GM12878 (cell line): ENCODE measurements at regions not wholly inside any gene's neighbourhood (a gene's known extent, or its start where the extent isn't known, plus 50 kb on each side); places are given as distances from the start of the nearest gene placed in this dataset.
"Not testable (repeated sequence)": the region's sequence is repeated elsewhere in the genome, so short reads cannot be mapped to it uniquely, and the experiment has no call there.

Source experiments
- ATAC-seq: fragments of 200-7000 bp; cut with Tn5 transposase; 3 replicates; pipeline ENCODE4 v1.9.1; 2020; ENCODE audit warnings: mild to moderate bottlenecking, moderate library complexity
- BruUV-seq: library from RNA; stranded (reverse); fragments of 400-500 nt; replicated peaks from 2 replicates; lab custom pipeline; 2021; lab: Mats Ljungman, UMichigan
- CTCF ChIA-PET: fragments of 300-600 bp; sonication (Branson Sonifier 250); formaldehyde crosslinking; extraction: SDS; loops from one replicate; lab custom pipeline; 2021; ENCODE audit warnings: inconsistent platforms; lab: Yijun Ruan, JAX
- POLR2A ChIA-PET: fragments of 350-600 bp; formaldehyde crosslinking; extraction: SDS; loops from one replicate; lab custom pipeline; 2021; ENCODE audit warnings: inconsistent platforms; lab: Charles Lee
- RAD21 ChIA-PET: fragments of 300-600 bp; sonication (Branson Sonifier 250); formaldehyde crosslinking; loops from one replicate; lab custom pipeline; 2023; ENCODE audit warnings: antibody characterized with exemption; ENCODE audit not compliant: unreplicated experiment; lab: Charles Lee
- SMC1A ChIA-PET: fragments of 300-600 bp; sonication (Branson Sonifier 250); formaldehyde crosslinking; loops from one replicate; lab custom pipeline; 2023; ENCODE audit not compliant: unreplicated experiment, uncharacterized antibody; lab: Charles Lee
- DNase-seq: peaks from one replicate; pipeline ENCODE4 v3.0.0-alpha.2; 2011; ENCODE audit warnings: low read depth, low spot score
- FAIRE-seq: peaks from 3 replicates; lab custom pipeline; 2011; peaks lifted over from hg19 to GRCh38; lab: Jason Lieb, UNC
- H2AFZ ChIP-seq: 2 replicates; pipeline ENCODE4 v1.6.0; 2011; ENCODE audit warnings: low read depth, low read length, control low read depth; ENCODE audit not compliant: control insufficient read depth
- H3K27ac ChIP-seq: 2 replicates; pipeline ENCODE4 v1.5.1; 2011; ENCODE audit warnings: control low read depth; ENCODE audit not compliant: control insufficient read depth, insufficient read depth
- H3K27me3 ChIP-seq, 2 experiments: replicated peaks in 1 of 2; 2 replicates each; pipeline versions ENCODE4 v1.6.0 to v1.6.1; 2011; ENCODE audit warnings: low read length in 1 of 2; ENCODE audit not compliant: control insufficient read depth in 2 of 2, insufficient read depth in 2 of 2
- H3K36me3 ChIP-seq, 2 experiments: 2 replicates each; pipeline ENCODE4 v1.5.1; 2011; ENCODE audit warnings: low read length in 1 of 2; ENCODE audit not compliant: control insufficient read depth in 2 of 2, insufficient read depth in 2 of 2
- H3K4me1 ChIP-seq: 2 replicates; pipeline ENCODE4 v1.6.1; 2011; ENCODE audit warnings: mild to moderate bottlenecking, low read length, moderate library complexity, mixed read lengths; ENCODE audit not compliant: control insufficient read depth, insufficient read depth
- H3K4me2 ChIP-seq: 2 replicates; pipeline ENCODE4 v1.6.0; 2011; ENCODE audit warnings: control low read depth; ENCODE audit not compliant: control insufficient read depth, insufficient read depth
- H3K4me3 ChIP-seq: fragments of 200-600 bp; sonication (generic); 2 replicates; pipeline ENCODE4 v1.5.1; 2016
- H3K79me2 ChIP-seq: 2 replicates; pipeline ENCODE4 v1.6.0; 2011; ENCODE audit warnings: low read length; ENCODE audit not compliant: control insufficient read depth, insufficient read depth
- H3K9ac ChIP-seq: 2 replicates; pipeline ENCODE4 v1.8.0; 2011; ENCODE audit warnings: low read length, control low read depth, mixed read lengths; ENCODE audit not compliant: control insufficient read depth, insufficient read depth
- H3K9me3 ChIP-seq: replicated peaks from 3 replicates; pipeline ENCODE4 v1.5.1; 2011; ENCODE audit warnings: mild to moderate bottlenecking, low read length; ENCODE audit not compliant: control insufficient read depth, insufficient read depth
- H4K20me1 ChIP-seq: 2 replicates; pipeline ENCODE4 v1.6.0; 2011; ENCODE audit not compliant: control insufficient read depth, insufficient read depth
- EP300 ChIP-seq, 2 experiments: fragments of 150-350 bp in 1 of 2; IDR thresholded peaks; 2 replicates each; pipeline ENCODE4 v1.6.1; 2011 to 2012; ENCODE audit warnings: low read depth in 2 of 2, low read length in 2 of 2, borderline replicate concordance in 1 of 2, improper control_type of control experiment in 1 of 2, inconsistent platforms in 1 of 2; ENCODE audit not compliant: control insufficient read depth in 1 of 2
- FOXK2 ChIP-seq: fragments of 450-650 bp; IDR thresholded peaks from 2 replicates; pipeline ENCODE4 v1.6.1; 2017; ENCODE audit warnings: mild to moderate bottlenecking, moderate library complexity
- GABPA ChIP-seq: IDR thresholded peaks from 2 replicates; pipeline ENCODE4 v1.6.1; 2014; ENCODE audit warnings: antibody characterized with exemption, low read depth, mild to moderate bottlenecking, inconsistent platforms
- MTA3 ChIP-seq: IDR thresholded peaks from 2 replicates; pipeline ENCODE4 v1.6.1; 2012; ENCODE audit warnings: low read length, inconsistent platforms, borderline replicate concordance
- POU2F2 ChIP-seq: IDR thresholded peaks from 3 replicates; pipeline ENCODE4 v1.6.1; 2011; ENCODE audit warnings: low read depth, mild to moderate bottlenecking, low read length, borderline replicate concordance
- SIX5 ChIP-seq: IDR thresholded peaks from 2 replicates; pipeline ENCODE4 v1.6.1; 2011; ENCODE audit warnings: mild to moderate bottlenecking, low read depth, low read length, moderate library complexity; ENCODE audit not compliant: severe bottlenecking
- SRF ChIP-seq, 2 experiments: IDR thresholded peaks; 2 replicates each; pipeline ENCODE4 v1.6.1; 2011; ENCODE audit warnings: low read depth in 2 of 2, low read length in 2 of 2, mild to moderate bottlenecking in 1 of 2, moderate library complexity in 1 of 2
- STAT1 ChIP-seq: fragments of 450-650 bp; conservative IDR thresholded peaks from 2 replicates; pipeline ENCODE4 v1.6.1; 2014; ENCODE audit warnings: antibody characterized with exemption, mild to moderate bottlenecking
- WGBS: methylation state at CpG from one replicate; pipeline ENCODE4 v1.1.6; 2016; ENCODE audit warnings: low lambda C conversion rate; ENCODE audit not compliant: insufficient replicate concordance, insufficient coverage; ENCODE audit errors: missing lambda C conversion rate; 5-methylcytosine and 5-hydroxymethylcytosine counted together
- in situ Hi-C: fragments of 300-500 bp; cut with MboI; formaldehyde crosslinking; loops from 9 replicates; pipeline ENCODE4 v1.14.3; 2018; ENCODE audit warnings: mixed read lengths
- intact Hi-C: fragments of 100-400 bp; cut with micrococcal nuclease; formaldehyde crosslinking; loops from one replicate; pipeline ENCODE4 v1.14.2; 2022; ENCODE audit not compliant: unreplicated experiment
- TF ChIP-seq, protein P1 (sequence below): fragments of 450-650 bp; IDR thresholded peaks from 2 replicates; pipeline ENCODE4 v1.6.1; 2014; ENCODE audit warnings: mild to moderate bottlenecking
- TF ChIP-seq, protein P2 (sequence below): fragments of 450-650 bp; IDR thresholded peaks from 2 replicates; pipeline ENCODE4 v1.6.1; 2016; ENCODE audit warnings: mild to moderate bottlenecking

GRCh38 chr5:155586808-155587207 lies 573.3 kb downstream of the KIF4B start:
- H2AFZ ChIP-seq, H3K27me3 ChIP-seq, H4K20me1 ChIP-seq, ATAC-seq, FAIRE-seq, SMC1A ChIA-PET, CTCF ChIA-PET, H3K27ac ChIP-seq, H3K9ac ChIP-seq, H3K79me2 ChIP-seq, BruUV-seq, in situ Hi-C loops, intact Hi-C loops, H3K4me3 ChIP-seq, H3K4me2 ChIP-seq, RAD21 ChIA-PET, H3K4me1 ChIP-seq, H3K36me3 ChIP-seq, DNase-seq, H3K9me3 ChIP-seq, POLR2A ChIA-PET: not testable (repeated sequence)
- 70% methylated on average over 19 of the region's 21 CpGs for WGBS

DNA sequence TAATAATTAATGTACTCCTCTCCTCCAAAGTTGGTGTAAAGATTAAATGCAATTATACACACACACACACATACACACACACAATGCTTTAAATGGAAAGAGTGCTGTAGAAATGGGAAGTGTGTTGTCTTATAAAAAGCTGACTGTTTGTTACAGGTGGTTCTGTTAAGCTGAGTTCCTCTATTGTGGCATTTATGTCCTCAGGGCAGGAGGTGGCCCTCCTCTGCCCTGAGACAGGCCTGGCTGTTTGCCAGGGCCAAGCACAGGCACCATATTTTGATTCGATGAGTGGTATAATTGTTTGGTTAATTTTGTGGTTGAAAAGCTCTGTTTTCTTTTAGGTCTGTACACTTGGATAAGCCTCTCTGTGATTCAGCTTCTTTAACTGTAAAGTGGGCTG lies 573.9 kb downstream of the KIF4B start:
- Histone ChIP-seq H3K4me1 (no peaks in the 10 kb centered on the region), H3K79me2 (no peaks in the 10 kb centered on the region), H2AFZ (no peak overlapping the region), H3K4me3 (no peak overlapping the region), H3K9me3 (no peaks in the 10 kb centered on the region), H3K9ac (no peak overlapping the region), H4K20me1 (no peaks in the 10 kb centered on the region), H3K27ac (no peak overlapping the region), H3K27me3 (no peaks in the 10 kb centered on the region), H3K4me2 (no peak overlapping the region), H3K36me3 (no peaks in the 10 kb centered on the region)
- ChIA-PET SMC1A (interaction anchor here (1.1 kb wide), 1 partner anchor 46 kb away, joined by 3 read pairs; no protein-coding TSS in a partner anchor), RAD21 (no interaction called here), CTCF (no interaction called here), POLR2A (no interaction called here)
- no TSS peak for BruUV-seq
- FAIRE-seq (no peak), DNase-seq (no peak), ATAC-seq (no peak)
- intact Hi-C loops (no loop called here), in situ Hi-C loops (no loop called here)
- WGBS = 0% methylated on average over 1 of the region's 1 CpG
- TF ChIP-seq MTA3 (no peak), GABPA (no peak), SIX5 (no peak), POU2F2 (no peak), SRF (IDR thresholded peaks at IDR 0.05; ENCODE audit: low read depth in 2 of 2, low read length in 2 of 2) (no peak), FOXK2 (no peak), STAT1 (no peak), EP300 (IDR thresholded peaks at IDR 0.05; ENCODE audit: borderline replicate concordance in 1 of 2, control insufficient read depth in 1 of 2, low read depth in 2 of 2, low read length in 2 of 2) (no peak)
- TF ChIP-seq, protein P1, sequence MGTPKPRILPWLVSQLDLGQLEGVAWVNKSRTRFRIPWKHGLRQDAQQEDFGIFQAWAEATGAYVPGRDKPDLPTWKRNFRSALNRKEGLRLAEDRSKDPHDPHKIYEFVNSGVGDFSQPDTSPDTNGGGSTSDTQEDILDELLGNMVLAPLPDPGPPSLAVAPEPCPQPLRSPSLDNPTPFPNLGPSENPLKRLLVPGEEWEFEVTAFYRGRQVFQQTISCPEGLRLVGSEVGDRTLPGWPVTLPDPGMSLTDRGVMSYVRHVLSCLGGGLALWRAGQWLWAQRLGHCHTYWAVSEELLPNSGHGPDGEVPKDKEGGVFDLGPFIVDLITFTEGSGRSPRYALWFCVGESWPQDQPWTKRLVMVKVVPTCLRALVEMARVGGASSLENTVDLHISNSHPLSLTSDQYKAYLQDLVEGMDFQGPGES = no peak
- TF ChIP-seq, protein P2, sequence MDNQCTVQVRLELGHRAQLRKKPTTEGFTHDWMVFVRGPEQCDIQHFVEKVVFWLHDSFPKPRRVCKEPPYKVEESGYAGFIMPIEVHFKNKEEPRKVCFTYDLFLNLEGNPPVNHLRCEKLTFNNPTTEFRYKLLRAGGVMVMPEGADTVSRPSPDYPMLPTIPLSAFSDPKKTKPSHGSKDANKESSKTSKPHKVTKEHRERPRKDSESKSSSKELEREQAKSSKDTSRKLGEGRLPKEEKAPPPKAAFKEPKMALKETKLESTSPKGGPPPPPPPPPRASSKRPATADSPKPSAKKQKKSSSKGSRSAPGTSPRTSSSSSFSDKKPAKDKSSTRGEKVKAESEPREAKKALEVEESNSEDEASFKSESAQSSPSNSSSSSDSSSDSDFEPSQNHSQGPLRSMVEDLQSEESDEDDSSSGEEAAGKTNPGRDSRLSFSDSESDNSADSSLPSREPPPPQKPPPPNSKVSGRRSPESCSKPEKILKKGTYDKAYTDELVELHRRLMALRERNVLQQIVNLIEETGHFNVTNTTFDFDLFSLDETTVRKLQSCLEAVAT = no peak
